ELR (cell line): ENCODE measurements at regions not wholly inside any gene's neighbourhood (a gene's known extent, or its start where the extent isn't known, plus 50 kb on each side); places are given as distances from the start of the nearest gene placed in this dataset.
A peak's percentile ranks its signal among the peaks of the same experiment; 100 is the strongest.
"Not testable (repeated sequence)": the region's sequence is repeated elsewhere in the genome, so short reads cannot be mapped to it uniquely, and the experiment has no call there.

Experiments used
- DNase-seq: peaks from one replicate; pipeline ENCODE4 v3.0.0-alpha.2; 2015; ENCODE audit warnings: low read depth

DNA sequence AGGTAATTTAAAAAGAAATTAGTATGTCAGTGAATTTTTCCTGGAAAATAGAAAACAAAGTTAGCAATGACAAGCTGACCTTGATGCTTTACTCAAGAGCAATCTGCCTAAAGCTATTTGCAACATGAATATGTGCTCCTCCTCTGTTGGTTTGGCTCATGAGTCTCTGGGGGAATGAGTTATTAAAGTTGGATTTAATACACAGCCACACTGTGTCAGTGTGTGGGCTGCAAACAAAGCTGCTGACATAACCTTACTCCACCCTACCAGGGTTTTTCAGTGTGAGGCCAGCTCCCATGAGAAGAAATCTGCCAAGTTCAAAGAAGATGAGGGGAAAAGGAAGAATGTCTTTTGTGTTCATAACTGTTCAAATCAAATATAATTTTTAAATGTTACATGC lies 280.5 kb downstream of the TLL1 start:
- no peak for DNase-seq

DNA sequence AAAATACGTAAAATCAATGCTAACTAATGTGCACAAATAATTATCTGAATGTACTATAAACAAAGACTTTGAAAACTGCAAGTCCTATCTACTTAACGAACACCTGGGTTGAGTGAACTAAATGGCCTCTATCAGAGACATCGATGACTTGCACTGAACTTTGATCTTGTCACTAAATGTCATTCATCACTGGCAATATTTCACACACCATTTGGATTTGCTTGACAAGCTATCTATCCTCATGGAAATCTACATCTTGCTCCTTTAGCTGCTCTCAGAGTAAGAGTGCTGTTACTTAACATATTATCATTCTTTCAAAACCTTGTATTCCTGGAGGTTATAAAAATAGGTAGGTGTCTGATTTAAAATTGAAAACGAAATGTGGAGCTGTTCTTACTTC lies 289.3 kb downstream of the TLL1 start:
- DNase-seq: no peak

DNA sequence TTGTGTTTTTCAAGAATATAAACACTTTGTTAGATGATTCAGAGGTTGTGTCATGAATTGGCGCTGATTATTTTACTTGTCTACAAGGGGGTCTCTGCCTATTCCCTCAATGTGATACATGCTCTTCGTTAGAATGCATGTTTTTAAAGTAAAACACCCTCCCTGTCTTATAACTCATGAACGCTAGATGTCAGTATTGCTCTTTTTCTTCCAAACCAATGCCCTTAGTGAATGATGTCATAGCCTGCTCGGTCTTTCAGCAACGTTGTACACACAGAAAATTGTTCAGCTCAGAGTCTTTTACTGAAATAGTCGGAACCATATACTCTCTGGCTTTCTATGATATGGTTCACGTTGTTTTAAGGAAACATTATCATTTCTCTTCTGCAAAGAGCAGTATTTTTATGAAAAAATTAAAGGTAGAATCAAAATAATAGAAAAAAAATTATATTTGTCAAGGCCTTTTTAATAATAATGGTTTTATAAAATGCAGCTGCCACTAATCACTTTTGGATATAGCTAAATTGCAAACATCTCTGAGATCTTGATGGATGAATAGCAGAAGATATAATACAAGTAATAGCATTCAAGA lies 292.9 kb downstream of the TLL1 start:
- peak; percentile 80 for DNase-seq

DNA sequence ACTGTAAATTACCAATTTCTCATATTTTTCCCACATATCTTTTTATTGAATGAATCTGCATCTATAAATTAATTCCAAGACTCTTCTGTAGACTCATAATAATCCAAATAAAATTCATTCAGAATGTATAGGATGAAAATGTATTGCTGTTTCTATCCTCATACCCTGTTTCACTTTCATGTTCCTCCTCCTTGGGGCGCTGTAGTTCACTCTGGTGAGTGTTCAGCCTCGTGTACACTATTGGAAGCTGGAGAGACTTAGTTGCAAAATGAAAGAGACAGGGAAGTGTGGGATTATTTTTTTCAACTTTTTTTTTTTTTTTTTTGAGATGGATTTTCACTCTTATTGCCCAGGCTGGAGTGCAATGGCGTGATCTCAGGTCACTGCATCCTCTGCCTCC lies 296.1 kb downstream of the TLL1 start:
- DNase-seq: peak; percentile 61

DNA sequence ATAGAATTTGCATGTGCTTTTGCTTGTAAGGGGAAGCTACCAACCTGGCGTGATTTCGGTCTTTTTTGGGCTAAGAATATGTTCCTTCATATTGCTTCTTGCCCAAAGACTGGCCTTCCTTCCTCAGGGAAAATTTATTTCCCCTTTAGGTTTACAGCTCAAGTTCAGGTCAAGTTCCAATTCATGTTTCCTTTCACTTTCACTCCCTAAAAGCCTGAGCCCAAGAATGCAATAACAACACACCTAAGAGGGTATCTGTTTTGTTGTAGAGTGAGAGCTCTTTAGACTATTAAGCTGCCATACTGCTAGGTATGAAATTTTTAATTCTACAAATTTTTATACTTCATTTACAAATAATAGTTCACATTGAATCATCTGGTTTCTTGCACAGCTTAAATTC lies 299.6 kb downstream of the TLL1 start:
- peak; percentile 23 for DNase-seq

DNA sequence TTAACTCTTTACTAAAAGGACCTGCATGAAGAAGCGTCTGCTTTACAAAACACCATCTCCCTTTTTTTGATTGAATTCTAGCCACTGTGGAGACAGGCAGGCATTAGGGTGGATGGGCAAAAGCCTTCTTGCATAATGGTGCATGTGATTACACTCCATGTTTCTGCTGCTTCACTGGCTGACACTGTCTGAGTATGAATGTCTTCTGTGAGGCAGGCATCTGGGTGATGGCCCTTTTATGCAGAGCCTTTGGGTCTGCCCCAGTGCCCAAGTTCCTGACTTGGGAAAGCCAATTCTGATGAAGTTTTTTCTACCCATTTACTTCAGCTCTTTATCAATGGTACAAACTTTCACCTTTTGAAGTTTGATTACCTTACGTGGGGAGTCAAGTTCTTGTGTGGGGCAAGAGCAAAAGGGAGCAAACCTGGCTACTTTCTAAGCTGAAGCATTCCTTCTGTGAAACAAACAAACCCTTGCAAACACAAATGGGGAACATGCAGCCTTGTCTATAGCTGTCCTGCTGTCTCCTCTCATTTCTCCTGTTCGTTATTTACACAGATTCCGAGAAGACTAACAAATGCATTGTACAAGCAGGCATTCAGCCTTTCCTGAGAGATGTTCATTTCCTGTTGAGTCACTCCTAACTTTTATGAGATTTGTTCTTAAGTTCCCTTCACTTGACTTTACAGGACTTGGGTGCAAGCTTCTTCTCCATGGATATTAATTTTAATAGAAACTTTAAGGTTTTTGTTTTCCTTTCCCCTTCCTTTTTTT lies 301.9 kb downstream of the TLL1 start:
- peak; percentile 66 for DNase-seq

DNA sequence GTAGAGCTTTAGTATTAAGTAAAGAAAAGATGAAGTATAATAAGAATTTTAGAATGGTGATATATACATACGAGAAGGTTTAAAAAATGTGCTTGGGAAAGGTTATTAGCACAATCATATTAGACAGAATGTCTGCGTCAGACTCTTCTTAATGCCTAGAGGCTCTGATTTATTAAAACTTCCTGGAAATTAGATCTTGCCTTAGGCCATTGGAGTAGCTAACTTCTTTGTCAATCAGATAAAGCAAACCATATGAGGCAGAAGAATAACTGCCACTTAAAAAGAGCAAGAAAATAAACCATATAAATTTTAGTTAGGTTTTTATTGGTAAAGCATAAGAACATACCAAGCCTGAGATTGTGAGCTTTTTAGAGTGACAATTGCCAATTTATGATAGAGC lies 309.1 kb downstream of the TLL1 start:
- no peak for DNase-seq

DNA sequence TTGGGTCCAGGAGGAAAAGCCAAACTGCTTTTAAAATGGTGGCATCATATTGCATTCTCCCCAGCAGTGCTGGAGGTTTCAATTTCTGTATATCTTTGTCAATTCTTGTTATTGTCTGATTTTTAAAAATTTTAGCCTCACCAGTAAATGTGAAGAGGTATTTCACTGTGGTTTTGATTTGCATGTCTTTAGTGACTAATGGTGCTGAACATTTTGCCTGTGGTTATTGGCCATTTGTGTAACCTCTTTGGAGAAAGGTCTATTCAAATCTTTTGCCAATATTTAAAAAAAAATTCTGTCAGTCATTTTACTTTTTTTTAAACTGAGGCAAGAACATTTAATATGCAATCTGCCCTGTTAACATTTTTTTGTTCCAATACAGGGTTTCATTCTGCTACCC lies 322.1 kb downstream of the TLL1 start:
- DNase-seq: peak; percentile 46

DNA sequence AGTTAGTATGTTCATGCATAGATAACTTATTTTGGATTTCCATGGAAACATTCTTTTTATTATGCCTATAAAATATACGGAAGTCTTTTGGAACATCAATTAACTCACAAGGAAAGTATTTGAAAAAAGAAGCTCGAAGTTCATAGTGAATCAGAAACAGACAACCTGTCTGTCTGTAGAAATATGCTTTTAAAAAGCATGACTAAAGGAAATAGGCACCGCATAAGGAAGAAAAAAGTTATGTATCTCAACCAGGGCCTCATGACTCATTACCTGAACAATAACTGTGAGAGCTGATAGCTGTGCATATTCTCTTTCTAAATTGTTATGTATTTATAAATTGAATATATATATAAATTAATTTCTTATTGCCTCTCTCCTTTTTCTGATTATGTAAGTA lies 324.1 kb downstream of the TLL1 start:
- peak; percentile 55 for DNase-seq

DNA sequence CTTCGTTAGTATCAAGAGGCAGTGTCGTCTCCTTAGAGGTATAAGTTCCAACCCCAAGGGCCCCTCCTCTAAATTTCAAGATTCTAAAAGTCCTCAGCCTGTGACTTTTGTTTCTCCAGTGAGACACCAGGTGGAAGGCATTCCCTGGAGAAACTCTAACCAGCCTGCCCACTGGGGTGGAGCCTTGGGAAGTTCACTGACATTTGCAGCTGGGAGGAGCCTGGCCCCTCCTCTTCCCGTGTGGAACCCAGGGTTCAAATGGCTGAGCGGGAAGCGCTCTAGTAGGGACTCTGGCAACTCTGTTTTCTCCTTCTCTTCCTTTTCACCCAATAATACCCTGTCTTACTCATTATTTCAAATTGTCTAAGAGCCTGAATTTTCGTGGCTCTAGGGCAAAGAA lies 325.0 kb downstream of the TLL1 start:
- DNase-seq: no peak

DNA sequence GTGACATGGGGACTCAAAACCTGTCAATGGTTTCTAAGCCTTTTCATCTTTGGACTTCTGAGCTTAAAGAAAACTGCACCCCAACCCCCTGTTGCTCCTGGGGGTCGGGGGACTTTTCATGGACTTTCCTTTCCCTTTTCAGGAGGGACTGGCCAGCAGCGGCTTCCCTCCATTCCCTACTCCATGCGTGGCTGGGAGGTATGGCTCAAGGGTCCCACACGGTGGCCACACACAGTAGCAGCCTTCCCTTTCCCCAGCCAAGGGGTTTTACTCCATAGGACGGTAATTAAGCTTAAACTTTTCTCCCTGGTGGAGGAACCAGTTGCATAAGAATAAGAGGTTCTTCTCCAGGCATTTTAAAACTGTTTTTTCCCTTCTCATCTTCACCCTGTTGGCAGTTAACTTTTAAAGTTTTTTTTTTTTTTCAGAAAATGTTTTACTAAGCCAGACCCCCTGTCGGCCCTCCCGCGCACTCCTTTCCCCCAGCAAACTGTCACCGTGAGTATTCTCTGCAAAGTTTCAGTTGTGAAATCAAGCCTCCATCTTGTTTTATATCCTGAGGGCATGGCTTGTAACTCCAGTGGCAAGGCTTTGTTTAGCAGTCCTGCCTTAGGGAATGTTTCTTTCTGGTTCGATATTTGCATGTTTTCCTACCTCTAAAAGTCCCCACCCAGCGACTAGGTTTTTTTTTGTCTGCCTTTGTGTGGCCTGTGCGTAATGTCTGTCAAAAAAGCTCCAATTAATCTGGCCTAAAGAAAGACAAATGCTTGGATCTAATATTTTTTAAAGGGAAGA lies 325.7 kb downstream of the TLL1 start:
- no peak for DNase-seq

DNA sequence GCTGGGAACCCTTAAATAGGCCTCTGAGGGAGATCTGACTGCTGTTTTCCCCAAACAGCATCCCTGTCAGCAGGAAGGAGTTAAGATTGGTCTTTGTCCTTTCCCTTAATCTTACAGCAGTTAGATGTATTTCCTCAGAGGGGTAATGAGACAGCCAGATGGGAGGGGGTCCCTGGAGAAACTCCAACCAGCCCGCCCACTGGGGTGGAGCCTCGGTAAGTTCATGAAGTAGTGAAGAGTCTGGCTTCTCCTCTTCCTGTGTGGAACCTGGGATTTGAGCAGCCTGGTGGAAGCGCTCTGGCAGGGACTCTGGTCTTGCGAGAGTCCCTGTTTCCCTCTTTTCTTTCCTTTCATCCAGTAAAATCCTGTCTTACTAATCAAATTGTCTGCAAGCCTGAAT lies 330.0 kb downstream of the TLL1 start:
- no peak for DNase-seq

DNA sequence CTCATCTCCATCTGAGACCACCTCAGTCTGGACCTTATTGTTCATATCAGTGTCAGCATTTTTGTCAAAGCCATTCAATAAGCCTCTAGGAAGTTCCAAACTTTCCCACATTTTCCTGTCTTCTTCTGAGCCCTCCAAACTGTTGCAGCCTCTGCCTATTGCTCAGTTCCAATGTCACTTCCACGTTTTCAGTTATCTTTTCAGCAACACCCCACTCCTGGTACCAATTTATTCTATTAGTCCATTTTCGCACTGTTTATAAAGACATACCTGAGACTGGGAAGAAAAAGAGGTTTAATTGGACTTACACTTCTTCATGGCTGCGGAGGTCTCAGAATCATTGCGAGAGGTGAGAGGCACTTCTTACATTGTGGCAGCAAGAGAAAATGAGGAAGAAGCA lies 339.3 kb downstream of the TLL1 start:
- DNase-seq: not testable (repeated sequence)

DNA sequence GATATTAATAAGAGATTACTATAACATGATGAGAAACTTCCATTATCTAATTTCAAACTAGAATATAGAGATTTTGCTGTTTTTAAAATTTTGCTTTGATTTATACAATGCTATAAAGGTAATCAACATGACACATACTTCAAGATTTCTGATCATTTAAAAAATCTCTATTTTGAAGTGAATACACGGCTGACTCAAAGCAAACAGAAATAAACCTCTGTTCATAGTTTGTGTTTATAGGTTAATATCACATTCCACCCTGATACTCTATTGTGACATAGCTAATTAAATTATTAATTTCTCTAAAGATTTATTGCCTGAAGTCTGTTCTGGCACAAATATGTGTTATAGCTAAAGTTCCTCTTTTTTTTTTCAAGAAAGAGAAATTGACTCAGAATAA lies 349.2 kb downstream of the TLL1 start:
- no peak for DNase-seq

DNA sequence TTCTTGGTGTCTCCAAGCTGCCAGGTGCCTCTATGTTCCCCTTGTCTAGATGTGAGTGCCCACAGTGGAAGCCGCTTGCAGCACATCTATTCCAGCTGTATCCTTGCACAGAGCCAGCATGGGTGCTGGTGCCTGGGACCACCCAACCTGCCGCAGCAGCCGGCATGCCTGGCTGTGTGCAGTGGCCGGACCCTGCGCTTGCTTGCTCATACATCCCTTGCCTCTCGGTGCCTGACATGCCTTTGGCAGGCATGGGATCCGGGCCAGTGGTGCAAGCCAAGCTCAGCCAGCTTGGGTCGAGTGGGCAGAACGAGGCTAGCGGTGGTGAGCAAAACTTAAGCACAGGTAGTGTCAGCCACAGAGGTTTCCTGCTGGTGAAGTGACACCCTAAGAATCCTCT lies 355.1 kb downstream of the TLL1 start:
- no peak for DNase-seq

DNA sequence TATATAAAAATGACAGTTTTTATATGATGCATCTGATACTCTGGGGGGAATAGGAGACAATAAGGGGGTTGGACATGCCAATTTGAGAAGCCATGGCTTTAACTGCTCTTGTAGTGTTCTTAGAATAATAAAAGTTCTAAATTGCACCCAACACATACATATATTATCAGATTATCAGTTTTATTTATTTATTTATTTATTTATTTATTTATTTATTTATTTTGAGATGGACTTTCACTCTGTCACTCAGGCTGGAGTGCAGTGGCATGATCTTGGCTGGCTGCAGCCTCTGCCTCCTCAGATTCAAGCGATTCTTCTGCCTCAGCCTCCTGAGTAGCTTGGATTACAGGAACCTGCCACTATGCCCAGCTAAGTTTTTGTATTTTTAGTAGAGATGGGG lies 356.8 kb downstream of the TLL1 start:
- DNase-seq: no peak

DNA sequence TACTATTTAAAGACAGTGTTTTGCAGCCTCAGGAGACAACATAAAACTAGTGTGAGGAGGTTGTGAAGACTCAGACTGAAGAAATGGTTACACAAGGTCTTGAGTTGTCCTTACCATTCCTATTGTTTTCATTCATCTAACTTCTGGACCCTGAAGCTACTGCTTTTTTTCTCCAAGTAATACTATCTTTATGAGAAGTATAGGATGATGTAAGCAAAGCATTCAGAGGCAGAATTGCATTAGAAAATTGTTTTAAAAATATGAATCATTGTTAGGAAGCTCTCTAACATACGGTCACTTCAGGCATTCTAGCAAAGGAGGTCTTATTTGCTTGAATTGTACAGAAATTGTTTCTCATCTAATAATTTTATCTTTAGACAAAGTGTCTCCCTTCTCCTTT lies 357.8 kb downstream of the TLL1 start:
- peak; percentile 8 for DNase-seq

DNA sequence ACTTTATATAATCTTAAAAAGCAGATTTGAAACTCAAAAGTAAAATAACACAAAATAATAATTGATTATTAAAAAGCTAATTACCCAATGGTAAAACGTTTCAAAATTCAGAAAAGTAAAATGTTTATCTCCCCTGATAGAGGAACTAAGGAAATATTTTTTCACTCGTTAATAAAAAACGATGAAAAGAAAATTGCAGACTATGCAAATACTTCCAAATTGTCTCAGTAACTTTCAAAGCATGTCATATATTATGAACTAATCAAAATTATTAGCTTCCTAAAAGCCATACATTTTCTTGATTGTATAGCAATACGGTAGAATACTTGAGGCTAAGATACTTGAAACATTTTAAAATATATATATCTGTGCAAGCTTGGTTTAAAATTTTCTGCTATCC lies 366.3 kb downstream of the TLL1 start:
- DNase-seq: no peak

DNA sequence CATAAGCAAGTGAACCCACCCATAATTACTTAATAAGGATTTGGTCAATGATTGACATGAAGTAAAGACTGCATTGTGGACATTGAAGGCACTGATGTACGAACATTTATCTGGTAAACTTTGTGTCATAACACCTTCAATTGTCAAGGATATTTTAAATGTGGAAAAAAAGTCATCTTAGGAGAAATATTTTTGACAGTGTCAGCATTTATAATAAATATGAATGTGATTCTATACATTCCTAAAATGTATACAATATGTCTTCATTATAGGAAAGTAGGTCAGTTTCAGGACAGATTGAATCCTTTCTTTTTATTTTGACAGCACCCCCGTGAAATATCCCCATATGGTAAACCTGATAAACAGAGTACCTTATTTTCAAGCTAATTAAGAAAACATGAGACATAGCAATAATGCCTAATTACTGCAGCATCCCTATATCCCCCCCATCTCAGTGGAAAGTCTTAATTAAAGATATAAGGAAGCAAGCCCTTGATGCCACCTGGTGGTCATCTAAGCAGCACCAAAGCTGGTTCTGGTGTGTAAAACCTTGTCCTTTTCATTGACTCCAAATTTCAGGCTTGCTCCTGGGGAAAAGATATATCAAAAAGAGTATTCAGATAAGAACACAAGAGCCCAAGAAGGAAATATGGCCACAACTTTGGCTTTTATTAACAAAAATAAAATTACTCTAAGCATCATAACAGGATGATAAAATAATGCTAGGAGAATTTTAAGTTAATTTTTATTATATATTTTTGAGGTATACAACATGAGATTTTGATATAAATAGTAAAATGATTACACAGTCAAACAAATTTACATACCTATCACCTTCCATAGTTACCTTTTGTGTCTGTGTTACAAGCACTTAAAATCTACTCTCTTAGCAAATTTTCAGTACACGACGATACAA lies 379.7 kb downstream of the TLL1 start:
- peak; percentile 53 for DNase-seq

DNA sequence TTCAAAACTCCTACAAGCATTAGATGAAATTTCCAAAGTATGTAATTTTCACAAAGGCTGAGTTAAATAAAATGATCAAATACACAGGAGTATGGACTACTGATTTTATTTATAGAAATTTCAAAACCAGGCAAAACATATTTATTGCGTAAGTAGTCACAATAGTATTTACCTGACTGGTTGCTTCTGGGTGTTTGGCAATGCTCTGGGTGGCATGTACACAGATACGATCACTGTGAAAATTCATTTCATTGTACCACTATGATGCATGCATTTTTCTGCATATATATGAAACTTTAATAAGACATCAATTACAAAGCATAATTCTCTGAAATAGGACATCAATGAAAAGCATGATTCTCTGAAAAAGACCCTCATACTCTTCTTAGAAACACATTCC lies 384.2 kb downstream of the TLL1 start:
- no peak for DNase-seq

DNA sequence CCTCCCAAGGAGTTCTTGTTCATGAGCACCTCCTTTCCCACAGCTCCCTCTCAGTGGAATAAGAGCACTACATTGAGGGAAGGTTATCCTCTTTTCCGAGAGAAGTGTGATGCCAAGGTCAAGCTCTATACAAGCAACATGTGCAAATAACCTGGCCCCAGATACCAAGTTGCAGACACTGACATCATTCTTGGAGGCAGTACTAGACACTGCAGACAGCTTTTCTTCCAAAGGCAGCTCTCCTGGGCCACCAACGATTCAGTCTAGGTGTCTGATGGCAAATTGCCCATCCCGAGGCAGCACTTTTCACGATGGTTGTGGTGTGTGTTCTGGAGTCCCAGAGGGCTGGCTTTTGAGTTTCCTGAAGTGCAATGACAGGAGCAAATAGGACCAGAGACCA lies 384.9 kb downstream of the TLL1 start:
- no peak for DNase-seq

DNA sequence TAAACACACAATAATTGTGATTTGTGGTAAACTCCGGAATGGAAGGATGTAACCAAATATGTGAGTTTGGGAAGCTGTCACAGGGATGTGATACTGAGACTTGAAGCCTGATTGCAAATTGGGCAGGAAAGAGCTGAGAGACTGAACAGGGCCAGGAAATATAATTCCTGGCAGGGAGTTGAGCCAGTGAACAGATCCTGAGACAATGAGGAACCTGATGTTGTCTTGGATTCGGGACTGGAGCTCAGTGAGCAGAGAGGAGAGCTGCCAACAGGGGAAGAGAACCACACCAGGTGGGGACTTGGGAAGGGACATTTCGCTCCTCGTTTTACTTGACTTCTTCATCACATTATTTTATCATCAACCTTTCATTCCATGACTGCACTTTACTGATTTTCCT lies 386.0 kb downstream of the TLL1 start:
- DNase-seq: no peak
